IMR-90 (cell line): ENCODE measurements at regions not wholly inside any gene's neighbourhood (a gene's known extent, or its start where the extent isn't known, plus 50 kb on each side); places are given as distances from the start of the nearest gene placed in this dataset.

Experiments used
- ATAC-seq: fragments of 200-7000 bp; cut with Tn5 transposase; 2 replicates; pipeline ENCODE4 v1.9.1; 2020; ENCODE audit warnings: low read depth, mild to moderate bottlenecking, moderate library complexity
- BruUV-seq: library from RNA; stranded (reverse); fragments of 400-500 nt; replicated peaks from 2 replicates; lab custom pipeline; 2021; lab: Mats Ljungman, UMichigan
- CTCF ChIA-PET: fragments of 300-600 bp; formaldehyde crosslinking; extraction: SDS; loops from one replicate; lab custom pipeline; 2021; ENCODE audit warnings: antibody characterized with exemption; lab: Yijun Ruan, JAX
- POLR2A ChIA-PET: fragments of 300-600 bp; sonication (Branson Sonifier 250); formaldehyde crosslinking; loops from one replicate; lab custom pipeline; 2022; ENCODE audit warnings: antibody characterized with exemption; ENCODE audit not compliant: unreplicated experiment; lab: Charles Lee
- DNase-seq: peaks from one replicate; pipeline ENCODE4 v3.0.0; 2013
- H2AFZ ChIP-seq: replicated peaks from 2 replicates; pipeline ENCODE3; 2013; ENCODE audit warnings: low read length, mild to moderate bottlenecking; ENCODE audit not compliant: poor library complexity
- H2AK5ac ChIP-seq: 2 replicates; pipeline ENCODE4 v1.6.1; 2013; ENCODE audit warnings: low read depth, low read length, inconsistent platforms
- H2AK9ac ChIP-seq: replicated peaks from 2 replicates; pipeline ENCODE3; 2013; ENCODE audit warnings: mild to moderate bottlenecking, low read depth, low read length, moderate library complexity; ENCODE audit not compliant: poor library complexity
- H2BK120ac ChIP-seq: 2 replicates; pipeline ENCODE4 v1.6.1; 2013; ENCODE audit warnings: low read depth, low read length, inconsistent platforms
- H2BK15ac ChIP-seq: 3 replicates; pipeline ENCODE4 v1.6.1; 2013; ENCODE audit warnings: low read depth, low read length, inconsistent platforms
- H2BK20ac ChIP-seq: 2 replicates; pipeline ENCODE4 v1.6.1; 2013; ENCODE audit warnings: low read depth, mild to moderate bottlenecking, inconsistent platforms, low read length, moderate library complexity
- H2BK5ac ChIP-seq: 2 replicates; pipeline ENCODE4 v1.6.1; 2013; ENCODE audit warnings: mild to moderate bottlenecking, low read depth, low read length, inconsistent platforms; ENCODE audit not compliant: poor library complexity, severe bottlenecking
- H3K14ac ChIP-seq: replicated peaks from 2 replicates; pipeline ENCODE4 v1.6.1; 2013; ENCODE audit warnings: low read depth, low read length, inconsistent platforms
- H3K18ac ChIP-seq: 2 replicates; pipeline ENCODE4 v1.6.1; 2013; ENCODE audit warnings: low read depth, low read length, control low read depth
- H3K23ac ChIP-seq: 2 replicates; pipeline ENCODE4 v1.6.1; 2013; ENCODE audit warnings: low read depth, low read length, inconsistent platforms
- H3K27ac ChIP-seq: 2 replicates; pipeline ENCODE4 v1.5.1; 2013; ENCODE audit warnings: mild to moderate bottlenecking, control low read depth, low read length; ENCODE audit not compliant: insufficient read depth
- H3K27me3 ChIP-seq: 2 replicates; pipeline ENCODE4 v1.6.1; 2013; ENCODE audit warnings: low read length; ENCODE audit not compliant: control insufficient read depth, insufficient read depth
- H3K36me3 ChIP-seq: 2 replicates; pipeline ENCODE4 v1.6.1; 2013; ENCODE audit warnings: low read length, mixed read lengths; ENCODE audit not compliant: control insufficient read depth, insufficient read depth
- H3K4ac ChIP-seq: 2 replicates; pipeline ENCODE4 v1.6.1; 2013; ENCODE audit warnings: low read depth, low read length, inconsistent platforms
- H3K4me1 ChIP-seq: 2 replicates; pipeline ENCODE4 v1.6.1; 2013; ENCODE audit warnings: low read length, mixed read lengths; ENCODE audit not compliant: control insufficient read depth, insufficient read depth
- H3K4me2 ChIP-seq: 2 replicates; pipeline ENCODE4 v1.6.1; 2013; ENCODE audit warnings: low read depth, mild to moderate bottlenecking, control low read depth, low read length, moderate library complexity
- H3K4me3 ChIP-seq: 2 replicates; pipeline ENCODE4 v1.5.1; 2013; ENCODE audit warnings: low read depth, mild to moderate bottlenecking, control low read depth, low read length, moderate library complexity; ENCODE audit not compliant: insufficient read depth
- H3K56ac ChIP-seq: 2 replicates; pipeline ENCODE4 v1.6.1; 2013; ENCODE audit warnings: low read length, inconsistent platforms; ENCODE audit not compliant: insufficient read depth; ENCODE audit errors: extremely low read depth
- H3K79me1 ChIP-seq, 2 experiments: 2 replicates each; pipeline ENCODE4 v1.6.1; 2013; ENCODE audit warnings: low read length in 2 of 2, inconsistent platforms in 1 of 2, low read depth in 1 of 2
- H3K9ac ChIP-seq: 2 replicates; pipeline ENCODE4 v1.6.1; 2013; ENCODE audit warnings: low read depth, low read length, control low read depth
- H3K9me1 ChIP-seq: 2 replicates; pipeline ENCODE4 v1.6.1; 2013; ENCODE audit warnings: low read length, inconsistent platforms; ENCODE audit not compliant: insufficient read depth
- H3K9me3 ChIP-seq: 2 replicates; pipeline ENCODE4 v1.6.1; 2013; ENCODE audit warnings: low read length; ENCODE audit not compliant: control insufficient read depth, insufficient read depth
- H4K20me1 ChIP-seq: 2 replicates; pipeline ENCODE4 v1.6.1; 2013; ENCODE audit warnings: low read length, inconsistent platforms; ENCODE audit not compliant: insufficient read depth
- H4K5ac ChIP-seq: 2 replicates; pipeline ENCODE4 v1.6.1; 2013; ENCODE audit warnings: mild to moderate bottlenecking, low read depth, low read length, control low read depth
- H4K8ac ChIP-seq, 2 experiments: 2 replicates each; pipeline ENCODE4 v1.6.1; 2013; ENCODE audit warnings: low read depth in 2 of 2, low read length in 2 of 2, control low read depth in 1 of 2, inconsistent platforms in 1 of 2
- H4K91ac ChIP-seq: 2 replicates; pipeline ENCODE4 v1.6.1; 2013; ENCODE audit warnings: low read depth, low read length, inconsistent platforms; ENCODE audit not compliant: insufficient read depth
- BHLHE40 ChIP-seq: fragments of 150-350 bp; IDR thresholded peaks from 2 replicates; pipeline ENCODE4 v1.6.1; 2016; ENCODE audit warnings: mild to moderate bottlenecking, low read depth, low read length
- CEBPB ChIP-seq: IDR thresholded peaks from 2 replicates; pipeline ENCODE4 v1.6.1; 2012; ENCODE audit warnings: low read depth, low read length, improper control_type of control experiment
- CHD1 ChIP-seq: IDR thresholded peaks from 2 replicates; pipeline ENCODE4 v1.6.1; 2012; ENCODE audit warnings: low read depth, low read length, improper control_type of control experiment
- FOS ChIP-seq: fragments of 150-350 bp; IDR thresholded peaks from 2 replicates; pipeline ENCODE4 v1.6.1; 2016; ENCODE audit warnings: low read depth, low read length
- MAFK ChIP-seq: IDR thresholded peaks from 2 replicates; pipeline ENCODE4 v1.6.1; 2012; ENCODE audit warnings: low read depth, low read length, improper control_type of control experiment
- MAZ ChIP-seq: IDR thresholded peaks from 2 replicates; pipeline ENCODE4 v1.6.1; 2012; ENCODE audit warnings: low read depth, mild to moderate bottlenecking, low read length, improper control_type of control experiment, moderate library complexity, borderline replicate concordance
- MXI1 ChIP-seq: IDR thresholded peaks from 2 replicates; pipeline ENCODE4 v1.6.1; 2012; ENCODE audit warnings: low read depth, mild to moderate bottlenecking, low read length, moderate library complexity, borderline replicate concordance
- NFE2L2 ChIP-seq: fragments of 150-350 bp; IDR thresholded peaks from 2 replicates; pipeline ENCODE4 v1.6.1; 2016; ENCODE audit warnings: low read depth, mild to moderate bottlenecking, low read length
- POLR2A ChIP-seq: IDR thresholded peaks from 2 replicates; pipeline ENCODE4 v1.6.1; 2012; ENCODE audit warnings: mild to moderate bottlenecking, low read depth, low read length
- RAD21 ChIP-seq: IDR thresholded peaks from 2 replicates; pipeline ENCODE4 v1.6.1; 2012; ENCODE audit warnings: low read length, improper control_type of control experiment
- RCOR1 ChIP-seq: IDR thresholded peaks from 2 replicates; pipeline ENCODE4 v1.6.1; 2012; ENCODE audit warnings: mild to moderate bottlenecking, low read length, improper control_type of control experiment; ENCODE audit not compliant: insufficient replicate concordance
- RFX5 ChIP-seq: IDR thresholded peaks from 2 replicates; pipeline ENCODE4 v1.8.0; 2012; ENCODE audit warnings: low read depth, mild to moderate bottlenecking, low read length, moderate library complexity
- SMC3 ChIP-seq: fragments of 150-350 bp; IDR thresholded peaks from 2 replicates; pipeline ENCODE4 v1.6.1; 2016; ENCODE audit warnings: low read depth, mild to moderate bottlenecking, antibody characterized with exemption, low read length, moderate library complexity
- WGBS, 2 experiments: methylation state at CpG; one replicate each; pipeline versions ENCODE4 v1.1.5 to v1.1.7; 2013; ENCODE audit warnings: missing lambda C conversion rate in 2 of 2; ENCODE audit not compliant: insufficient read length in 1 of 2; ENCODE audit errors: extremely low coverage in 2 of 2; 5-methylcytosine and 5-hydroxymethylcytosine counted together
- dilution Hi-C: fragments of 300-500 bp; cut with HindIII; formaldehyde crosslinking; loops from one replicate; pipeline ENCODE4 v1.14.3; 2018; ENCODE audit warnings: low sequenced_read_pairs; ENCODE audit not compliant: unreplicated experiment
- in situ Hi-C: fragments of 300-500 bp; cut with MboI; formaldehyde crosslinking; loops from 3 replicates; pipeline ENCODE4 v1.14.3; 2019; ENCODE audit warnings: low sequenced_read_pairs, inconsistent platforms, mixed read lengths
- intact Hi-C: fragments of 100-400 bp; cut with micrococcal nuclease; formaldehyde crosslinking; loops from 2 replicates; pipeline ENCODE4 v1.10.0; 2022
- TF ChIP-seq, protein P1 (sequence below): fragments of 150-350 bp; IDR thresholded peaks from 2 replicates; pipeline ENCODE4 v1.6.1; 2017; ENCODE audit warnings: mild to moderate bottlenecking, antibody characterized with exemption, low read length, low read depth
- TF ChIP-seq, protein P2 (sequence below): fragments of 150-350 bp; IDR thresholded peaks from 2 replicates; pipeline ENCODE4 v1.6.1; 2016; ENCODE audit warnings: low read depth, mild to moderate bottlenecking, low read length, moderate library complexity, borderline replicate concordance
- TF ChIP-seq, protein P3 (sequence below): conservative IDR thresholded peaks from 2 replicates; pipeline ENCODE4 v1.5.1; 2012; ENCODE audit warnings: mild to moderate bottlenecking, low read depth, low read length, improper control_type of control experiment

DNA sequence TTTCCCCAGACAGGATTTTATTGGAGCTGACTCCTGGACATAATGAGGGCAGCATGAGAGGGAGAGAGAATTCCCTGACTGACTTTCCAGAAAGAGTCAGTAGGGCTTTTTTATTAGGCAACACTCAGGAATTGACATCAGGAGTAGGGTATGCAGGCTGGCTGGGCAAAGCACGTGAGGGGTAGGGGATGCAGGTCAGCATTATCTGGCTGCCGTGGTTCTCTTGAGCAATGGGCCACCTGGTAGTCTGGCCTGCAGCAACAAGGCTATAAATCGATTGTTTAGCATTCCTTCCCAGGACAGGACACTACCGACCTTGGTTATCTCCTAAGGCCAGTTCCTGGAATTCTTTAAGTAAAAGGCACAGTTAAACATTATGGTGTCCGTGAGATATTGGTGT is 160.8 kb upstream of the AGAP1 start:
- Histone ChIP-seq H4K5ac (no peak overlapping the region), H4K91ac (no peak overlapping the region), H2BK120ac (no peak overlapping the region), H3K4ac (no peak overlapping the region), H3K9ac (no peak overlapping the region), H4K20me1 (no peaks in the 10 kb centered on the region), H2BK5ac (no peak overlapping the region), H4K8ac (no peak overlapping the region), H2BK15ac (no peak overlapping the region), H2AK5ac (no peak overlapping the region), H3K23ac (no peak overlapping the region), H3K79me1 (no peaks in the 10 kb centered on the region), H3K9me1 (0 out of 2 replicates have a peak, but pooled peaks cover 3% of the 10 kb centered on the region), H2AK9ac (no peak overlapping the region), H2AFZ (no peak overlapping the region), H3K27ac (no peak overlapping the region), H3K9me3 (peaks cover 12% of the 10 kb centered on the region), H3K36me3 (no peaks in the 10 kb centered on the region), H3K27me3 (peaks cover 32% of the 10 kb centered on the region), H3K56ac (no peak overlapping the region), H3K14ac (no peak overlapping the region), H3K4me3 (no peak overlapping the region), H3K4me1 (peaks cover 3% of the 10 kb centered on the region), H3K4me2 (no peak overlapping the region), H2BK20ac (no peak overlapping the region), H3K18ac (no peak overlapping the region)
- intact Hi-C loops = no loop called here
- BruUV-seq = no TSS peak
- ATAC-seq (no peak), DNase-seq (peak; percentile 7)
- dilution Hi-C loops = no loop called here
- no CpG with 5 or more reads among the region's 5 CpGs for WGBS, 2 experiments
- no peak for TF ChIP-seq BHLHE40
- TF ChIP-seq RFX5 = no peak
- TF ChIP-seq RAD21 = no peak
- TF ChIP-seq MXI1 = no peak
- no peak for TF ChIP-seq CEBPB
- TF ChIP-seq FOS = no peak
- no peak for TF ChIP-seq MAZ
- no peak for TF ChIP-seq SMC3
- no peak for TF ChIP-seq MAFK
- TF ChIP-seq, protein P1, sequence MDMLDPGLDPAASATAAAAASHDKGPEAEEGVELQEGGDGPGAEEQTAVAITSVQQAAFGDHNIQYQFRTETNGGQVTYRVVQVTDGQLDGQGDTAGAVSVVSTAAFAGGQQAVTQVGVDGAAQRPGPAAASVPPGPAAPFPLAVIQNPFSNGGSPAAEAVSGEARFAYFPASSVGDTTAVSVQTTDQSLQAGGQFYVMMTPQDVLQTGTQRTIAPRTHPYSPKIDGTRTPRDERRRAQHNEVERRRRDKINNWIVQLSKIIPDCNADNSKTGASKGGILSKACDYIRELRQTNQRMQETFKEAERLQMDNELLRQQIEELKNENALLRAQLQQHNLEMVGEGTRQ = no peak
- TF ChIP-seq RCOR1 = no peak
- TF ChIP-seq NFE2L2 = no peak
- TF ChIP-seq, protein P2, sequence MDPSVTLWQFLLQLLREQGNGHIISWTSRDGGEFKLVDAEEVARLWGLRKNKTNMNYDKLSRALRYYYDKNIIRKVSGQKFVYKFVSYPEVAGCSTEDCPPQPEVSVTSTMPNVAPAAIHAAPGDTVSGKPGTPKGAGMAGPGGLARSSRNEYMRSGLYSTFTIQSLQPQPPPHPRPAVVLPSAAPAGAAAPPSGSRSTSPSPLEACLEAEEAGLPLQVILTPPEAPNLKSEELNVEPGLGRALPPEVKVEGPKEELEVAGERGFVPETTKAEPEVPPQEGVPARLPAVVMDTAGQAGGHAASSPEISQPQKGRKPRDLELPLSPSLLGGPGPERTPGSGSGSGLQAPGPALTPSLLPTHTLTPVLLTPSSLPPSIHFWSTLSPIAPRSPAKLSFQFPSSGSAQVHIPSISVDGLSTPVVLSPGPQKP = no peak
- TF ChIP-seq POLR2A = no peak
- TF ChIP-seq, protein P3, sequence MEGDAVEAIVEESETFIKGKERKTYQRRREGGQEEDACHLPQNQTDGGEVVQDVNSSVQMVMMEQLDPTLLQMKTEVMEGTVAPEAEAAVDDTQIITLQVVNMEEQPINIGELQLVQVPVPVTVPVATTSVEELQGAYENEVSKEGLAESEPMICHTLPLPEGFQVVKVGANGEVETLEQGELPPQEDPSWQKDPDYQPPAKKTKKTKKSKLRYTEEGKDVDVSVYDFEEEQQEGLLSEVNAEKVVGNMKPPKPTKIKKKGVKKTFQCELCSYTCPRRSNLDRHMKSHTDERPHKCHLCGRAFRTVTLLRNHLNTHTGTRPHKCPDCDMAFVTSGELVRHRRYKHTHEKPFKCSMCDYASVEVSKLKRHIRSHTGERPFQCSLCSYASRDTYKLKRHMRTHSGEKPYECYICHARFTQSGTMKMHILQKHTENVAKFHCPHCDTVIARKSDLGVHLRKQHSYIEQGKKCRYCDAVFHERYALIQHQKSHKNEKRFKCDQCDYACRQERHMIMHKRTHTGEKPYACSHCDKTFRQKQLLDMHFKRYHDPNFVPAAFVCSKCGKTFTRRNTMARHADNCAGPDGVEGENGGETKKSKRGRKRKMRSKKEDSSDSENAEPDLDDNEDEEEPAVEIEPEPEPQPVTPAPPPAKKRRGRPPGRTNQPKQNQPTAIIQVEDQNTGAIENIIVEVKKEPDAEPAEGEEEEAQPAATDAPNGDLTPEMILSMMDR = no peak
- no peak for TF ChIP-seq CHD1
- in situ Hi-C loops = no loop called here
- CTCF ChIA-PET = no interaction called here
- POLR2A ChIA-PET = no interaction called here
